IPS-18c (cell line): ENCODE measurements at regions not wholly inside any gene's neighbourhood (a gene's known extent, or its start where the extent isn't known, plus 50 kb on each side); places are given as distances from the start of the nearest gene placed in this dataset.
"Not testable (repeated sequence)": the region's sequence is repeated elsewhere in the genome, so short reads cannot be mapped to it uniquely, and the experiment has no call there.

Experiments
- H3K4me3 ChIP-seq: 2 replicates; pipeline ENCODE4 v1.7.0; 2013; ENCODE audit warnings: low read depth, mild to moderate bottlenecking, low read length, moderate library complexity; ENCODE audit not compliant: insufficient read depth
- H3K9me3 ChIP-seq: one replicate; pipeline ENCODE4 v1.6.1; 2013; ENCODE audit warnings: mild to moderate bottlenecking, low read length, moderate library complexity; ENCODE audit not compliant: control insufficient read depth, insufficient read depth

- not testable (repeated sequence) for H3K9me3 ChIP-seq, H3K4me3 ChIP-seq
Observed at GRCh38 chr1:146401281-146401825, 172.5 kb upstream of the NOTCH2NLA start.

- not testable (repeated sequence) for H3K4me3 ChIP-seq, H3K9me3 ChIP-seq
Observed at GRCh38 chr1:146400173-146401121, 171.6 kb upstream of the NOTCH2NLA start.

GRCh38 chr1:146399225-146399624 lies 170.4 kb upstream of the NOTCH2NLA start:
- H3K4me3 ChIP-seq, H3K9me3 ChIP-seq: not testable (repeated sequence)

- not testable (repeated sequence) for H3K9me3 ChIP-seq, H3K4me3 ChIP-seq
Observed at GRCh38 chr1:146396801-146397200, 168.0 kb upstream of the NOTCH2NLA start.

- H3K9me3 ChIP-seq, H3K4me3 ChIP-seq: not testable (repeated sequence)
Observed at GRCh38 chr1:146396242-146396641, 167.4 kb upstream of the NOTCH2NLA start.

- H3K4me3 ChIP-seq, H3K9me3 ChIP-seq: not testable (repeated sequence)
Observed at GRCh38 chr1:146393796-146394195, 165.0 kb upstream of the NOTCH2NLA start.

GRCh38 chr1:146393154-146393553 lies 164.3 kb upstream of the NOTCH2NLA start:
- not testable (repeated sequence) for H3K9me3 ChIP-seq, H3K4me3 ChIP-seq

GRCh38 chr1:146389178-146389577 lies 160.4 kb upstream of the NOTCH2NLA start:
- H3K4me3 ChIP-seq, H3K9me3 ChIP-seq: not testable (repeated sequence)

GRCh38 chr1:146387750-146388469 lies 159.1 kb upstream of the NOTCH2NLA start:
- not testable (repeated sequence) for H3K4me3 ChIP-seq, H3K9me3 ChIP-seq

- H3K9me3 ChIP-seq, result not testable (repeated sequence)
- peak overlapping the region; percentile 24; the same call in 1 of the 2 replicates for H3K4me3 ChIP-seq
Observed at GRCh38 chr1:146386851-146387749, 158.3 kb upstream of the NOTCH2NLA start.

- not testable (repeated sequence) for H3K9me3 ChIP-seq, H3K4me3 ChIP-seq
Observed at GRCh38 chr1:146381196-146381595, 152.4 kb upstream of the NOTCH2NLA start.

- H3K4me3 ChIP-seq, H3K9me3 ChIP-seq: not testable (repeated sequence)
Observed at GRCh38 chr1:146376708-146377496, 148.1 kb upstream of the NOTCH2NLA start.

GRCh38 chr1:146376309-146376707 lies 147.5 kb upstream of the NOTCH2NLA start:
- H3K4me3 ChIP-seq, H3K9me3 ChIP-seq: not testable (repeated sequence)

- H3K4me3 ChIP-seq, H3K9me3 ChIP-seq: not testable (repeated sequence)
Observed at GRCh38 chr1:146375108-146375507, 146.3 kb upstream of the NOTCH2NLA start.

- H3K9me3 ChIP-seq, result not testable (repeated sequence)
- peak overlapping the region; percentile 36; the same call in 1 of the 2 replicates for H3K4me3 ChIP-seq
Observed at GRCh38 chr1:146369940-146370339, 141.1 kb upstream of the NOTCH2NLA start.

GRCh38 chr1:146355373-146355772 lies 126.6 kb upstream of the NOTCH2NLA start:
- H3K4me3 ChIP-seq, H3K9me3 ChIP-seq: not testable (repeated sequence)
